ENCODE measurements at regions not wholly inside any gene's neighbourhood (a gene's known extent, or its start where the extent isn't known, plus 50 kb on each side); places are given as distances from the start of the nearest gene placed in this dataset.

DNA sequence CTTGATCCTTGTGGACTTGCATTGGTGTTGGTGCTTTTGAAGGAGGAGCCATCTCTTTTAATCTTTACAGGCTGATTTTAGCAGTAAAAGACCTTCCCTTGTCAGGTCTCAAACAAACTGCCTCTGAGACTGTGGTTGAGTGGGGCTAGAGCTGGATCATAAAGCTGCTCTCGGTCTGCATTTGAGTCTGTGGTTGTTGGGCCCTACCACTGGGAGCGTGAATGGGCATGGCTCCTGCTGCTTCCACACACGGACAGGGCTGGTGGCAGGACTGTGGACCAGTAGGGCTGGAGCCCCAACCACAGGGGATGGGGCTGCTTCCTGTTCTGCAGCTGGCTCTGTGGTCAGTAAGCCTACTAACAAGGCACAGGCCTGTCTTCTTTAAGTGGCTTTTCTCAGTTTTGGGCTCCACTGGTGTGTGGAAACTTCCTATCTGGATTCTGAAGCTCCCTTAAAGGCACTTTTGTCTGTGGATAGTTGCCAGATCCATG is 130.6 kb downstream of the RBM46 start:
- TF ChIP-seq, protein P1, sequence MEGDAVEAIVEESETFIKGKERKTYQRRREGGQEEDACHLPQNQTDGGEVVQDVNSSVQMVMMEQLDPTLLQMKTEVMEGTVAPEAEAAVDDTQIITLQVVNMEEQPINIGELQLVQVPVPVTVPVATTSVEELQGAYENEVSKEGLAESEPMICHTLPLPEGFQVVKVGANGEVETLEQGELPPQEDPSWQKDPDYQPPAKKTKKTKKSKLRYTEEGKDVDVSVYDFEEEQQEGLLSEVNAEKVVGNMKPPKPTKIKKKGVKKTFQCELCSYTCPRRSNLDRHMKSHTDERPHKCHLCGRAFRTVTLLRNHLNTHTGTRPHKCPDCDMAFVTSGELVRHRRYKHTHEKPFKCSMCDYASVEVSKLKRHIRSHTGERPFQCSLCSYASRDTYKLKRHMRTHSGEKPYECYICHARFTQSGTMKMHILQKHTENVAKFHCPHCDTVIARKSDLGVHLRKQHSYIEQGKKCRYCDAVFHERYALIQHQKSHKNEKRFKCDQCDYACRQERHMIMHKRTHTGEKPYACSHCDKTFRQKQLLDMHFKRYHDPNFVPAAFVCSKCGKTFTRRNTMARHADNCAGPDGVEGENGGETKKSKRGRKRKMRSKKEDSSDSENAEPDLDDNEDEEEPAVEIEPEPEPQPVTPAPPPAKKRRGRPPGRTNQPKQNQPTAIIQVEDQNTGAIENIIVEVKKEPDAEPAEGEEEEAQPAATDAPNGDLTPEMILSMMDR (IDR thresholded peaks at IDR 0.05) = no peak
- TF ChIP-seq POLR2A (IDR thresholded peaks at IDR 0.05) (no peak), EP300 (IDR thresholded peaks at IDR 0.05) (no peak)

Measured in ovary (tissue), 3 donors.